Immature natural killer cell (primary cell): ENCODE measurements at regions not wholly inside any gene's neighbourhood (a gene's known extent, or its start where the extent isn't known, plus 50 kb on each side); places are given as distances from the start of the nearest gene placed in this dataset.
A peak's percentile ranks its signal among the peaks of the same experiment; 100 is the strongest.
"Not testable (repeated sequence)": the region's sequence is repeated elsewhere in the genome, so short reads cannot be mapped to it uniquely, and the experiment has no call there.

Source experiments
- DNase-seq, 3 donors: peaks; one replicate each; pipeline ENCODE4 v3.0.0; 2022; ENCODE audit warnings: mixed read lengths in 1 of 3
- H3K27ac Mint-ChIP-seq, 6 donors: one replicate each; pipeline ENCODE4 v1.8.0; 2020; ENCODE audit warnings: mixed read lengths in 6 of 6, mild to moderate bottlenecking in 5 of 6, inconsistent platforms in 4 of 6, moderate library complexity in 3 of 6
- H3K27me3 Mint-ChIP-seq, 3 donors: one replicate each; pipeline ENCODE4 v1.8.0; 2020 to 2021; ENCODE audit warnings: low read depth in 3 of 3, mild to moderate bottlenecking in 3 of 3, mixed read lengths in 3 of 3, moderate library complexity in 3 of 3, inconsistent platforms in 1 of 3
- H3K36me3 Mint-ChIP-seq, 3 donors: one replicate each; pipeline ENCODE4 v1.8.0; 2020; ENCODE audit warnings: mixed read lengths in 3 of 3, inconsistent platforms in 2 of 3, mild to moderate bottlenecking in 2 of 3
- H3K4me1 Mint-ChIP-seq, 2 donors: one replicate each; pipeline ENCODE4 v1.8.0; 2020; ENCODE audit warnings: inconsistent platforms in 2 of 2, mild to moderate bottlenecking in 2 of 2, mixed read lengths in 2 of 2, moderate library complexity in 1 of 2
- H3K4me3 Mint-ChIP-seq, 5 donors: one replicate each; pipeline ENCODE4 v1.8.0; 2020; ENCODE audit warnings: mild to moderate bottlenecking in 5 of 5, mixed read lengths in 5 of 5, inconsistent platforms in 3 of 5, moderate library complexity in 3 of 5
- H3K9me3 Mint-ChIP-seq, 6 donors: one replicate each; pipeline ENCODE4 v1.8.0; 2020; ENCODE audit warnings: mild to moderate bottlenecking in 6 of 6, mixed read lengths in 6 of 6, inconsistent platforms in 4 of 6, moderate library complexity in 3 of 6

GRCh38 chr15:31200735-31201151 is 99.2 kb upstream of the TRPM1 start:
- Mint-ChIP-seq H3K9me3 (no peaks in the 10 kb centered on the region), H3K27me3 (peaks cover 0 to 8% (median 8%) of the 10 kb centered on the region in 3 donors), H3K27ac (peak overlapping the region in 2 of 6 donors; percentile 64 to 80), H3K36me3 (no peaks in the 10 kb centered on the region), H3K4me1 (peaks cover 11 to 26% of the 10 kb centered on the region in 2 donors), H3K4me3 (no peak overlapping the region)
- DNase-seq = peak; percentile 47 to 53 (median 52)

- peaks cover 8 to 24% of the 10 kb centered on the region in 2 donors for H3K4me1 Mint-ChIP-seq
- H3K36me3 Mint-ChIP-seq = no peaks in the 10 kb centered on the region
- no peaks in the 10 kb centered on the region for H3K9me3 Mint-ChIP-seq
- H3K4me3 Mint-ChIP-seq = no peak overlapping the region
- peaks cover 0 to 8% (median 8%) of the 10 kb centered on the region in 3 donors for H3K27me3 Mint-ChIP-seq
- DNase-seq = no peak
- H3K27ac Mint-ChIP-seq = no peak overlapping the region
These were observed 101.4 kb upstream of the TRPM1 start for GRCh38 chr15:31202953-31203352.

GRCh38 chr15:31203999-31204398 is 102.5 kb upstream of the TRPM1 start:
- Mint-ChIP-seq H3K27ac (no peak overlapping the region), H3K9me3 (no peaks in the 10 kb centered on the region), H3K4me3 (no peak overlapping the region), H3K4me1 (peaks cover 4 to 13% of the 10 kb centered on the region in 2 donors), H3K36me3 (no peaks in the 10 kb centered on the region), H3K27me3 (peaks cover 0 to 8% (median 5%) of the 10 kb centered on the region in 3 donors)
- DNase-seq = no peak

- Mint-ChIP-seq H3K27ac (no peak overlapping the region), H3K4me3 (no peak overlapping the region), H3K27me3 (peaks cover 2 to 5% (median 5%) of the 10 kb centered on the region in 3 donors), H3K4me1 (peaks cover 1 to 5% of the 10 kb centered on the region in 2 donors), H3K9me3 (no peaks in the 10 kb centered on the region), H3K36me3 (no peaks in the 10 kb centered on the region)
- DNase-seq = no peak
These were observed 105.1 kb upstream of the TRPM1 start for GRCh38 chr15:31206386-31207181.

GRCh38 chr15:31207246-31207645 is 105.7 kb upstream of the TRPM1 start:
- H3K27ac Mint-ChIP-seq = no peak overlapping the region

GRCh38 chr15:31207861-31208260 is 106.3 kb upstream of the TRPM1 start:
- not testable (repeated sequence) for H3K4me3 Mint-ChIP-seq, H3K27ac Mint-ChIP-seq

More at GRCh38 chr15:31207246-31207645, 105.7 kb upstream of the TRPM1 start:
- DNase-seq = no peak
- Mint-ChIP-seq H3K9me3 (no peaks in the 10 kb centered on the region), H3K4me1 (peaks cover 1 to 5% of the 10 kb centered on the region in 2 donors), H3K27me3 (peaks cover 2 to 5% (median 5%) of the 10 kb centered on the region in 3 donors), H3K36me3 (no peaks in the 10 kb centered on the region), H3K4me3 (no peak overlapping the region)

GRCh38 chr15:31208817-31209216 is 107.3 kb upstream of the TRPM1 start:
- no peak for DNase-seq
- Mint-ChIP-seq H3K27me3 (peaks cover 2% of the 10 kb centered on the region in 3 donors), H3K4me3 (no peak overlapping the region), H3K27ac (no peak overlapping the region), H3K9me3 (no peaks in the 10 kb centered on the region), H3K36me3 (no peaks in the 10 kb centered on the region), H3K4me1 (peaks cover 1 to 5% of the 10 kb centered on the region in 2 donors)

More at GRCh38 chr15:31207861-31208260, 106.3 kb upstream of the TRPM1 start:
- H3K27me3 Mint-ChIP-seq, H3K36me3 Mint-ChIP-seq, H3K4me1 Mint-ChIP-seq, H3K9me3 Mint-ChIP-seq, DNase-seq: not testable (repeated sequence)

- DNase-seq = no peak
- H3K27me3 Mint-ChIP-seq = peaks cover 2 to 3% (median 2%) of the 10 kb centered on the region in 3 donors
- peaks cover 14% of the 10 kb centered on the region in 2 donors for H3K4me1 Mint-ChIP-seq
- no peaks in the 10 kb centered on the region for H3K36me3 Mint-ChIP-seq
- H3K27ac Mint-ChIP-seq = peak overlapping the region in 1 of 6 donors; percentile 37
- H3K9me3 Mint-ChIP-seq = no peaks in the 10 kb centered on the region
- H3K4me3 Mint-ChIP-seq = no peak overlapping the region
These were observed 109.8 kb upstream of the TRPM1 start for GRCh38 chr15:31211353-31211752.

GRCh38 chr15:31212326-31213080 is 111.0 kb upstream of the TRPM1 start:
- H3K27ac Mint-ChIP-seq = peak overlapping the region in 1 of 6 donors; percentile 8
- no peak overlapping the region for H3K4me3 Mint-ChIP-seq
- no peak for DNase-seq

GRCh38 chr15:31214158-31214863 is 112.3 kb upstream of the KLF13 start:
- H3K4me1 Mint-ChIP-seq = peaks cover 21 to 28% of the 10 kb centered on the region in 2 donors

More at GRCh38 chr15:31212326-31213080, 111.0 kb upstream of the TRPM1 start:
- Mint-ChIP-seq H3K4me1 (peaks cover 21% of the 10 kb centered on the region in 2 donors), H3K36me3 (no peaks in the 10 kb centered on the region), H3K9me3 (no peaks in the 10 kb centered on the region), H3K27me3 (peaks cover 2 to 3% (median 2%) of the 10 kb centered on the region in 3 donors)

GRCh38 chr15:31214864-31215489 is 111.7 kb upstream of the KLF13 start:
- no peaks in the 10 kb centered on the region for H3K36me3 Mint-ChIP-seq
- H3K9me3 Mint-ChIP-seq = no peaks in the 10 kb centered on the region
- peaks cover 0 to 3% (median 2%) of the 10 kb centered on the region in 3 donors for H3K27me3 Mint-ChIP-seq
- peaks cover 21 to 28% of the 10 kb centered on the region in 2 donors for H3K4me1 Mint-ChIP-seq
- peak overlapping the region in 4 of 6 donors; percentile 51 to 79 (median 70) for H3K27ac Mint-ChIP-seq
- DNase-seq = no peak
- H3K4me3 Mint-ChIP-seq = peak overlapping the region; percentile 54 to 75 (median 66)

More at GRCh38 chr15:31214158-31214863, 112.3 kb upstream of the KLF13 start:
- Mint-ChIP-seq H3K4me3 (peak overlapping the region; percentile 54 to 75 (median 66)), H3K36me3 (no peaks in the 10 kb centered on the region), H3K27ac (peak overlapping the region in 3 of 6 donors; percentile 39 to 77 (median 62)), H3K27me3 (peaks cover 2 to 3% (median 2%) of the 10 kb centered on the region in 3 donors), H3K9me3 (no peaks in the 10 kb centered on the region)
- no peak for DNase-seq

GRCh38 chr15:31215490-31216214 is 111.0 kb upstream of the KLF13 start:
- Mint-ChIP-seq H3K36me3 (peaks cover 0 to 1% (median 0%) of the 10 kb centered on the region in 3 donors), H3K27ac (peak overlapping the region in 5 of 6 donors; percentile 40 to 77 (median 62)), H3K4me1 (peaks cover 21 to 28% of the 10 kb centered on the region in 2 donors), H3K9me3 (no peaks in the 10 kb centered on the region), H3K27me3 (peaks cover 0 to 3% (median 2%) of the 10 kb centered on the region in 3 donors), H3K4me3 (peak overlapping the region; percentile 48 to 77 (median 66))
- DNase-seq = peak; percentile 69 to 75 (median 75)
